ENCODE measurements at regions not wholly inside any gene's neighbourhood (a gene's known extent, or its start where the extent isn't known, plus 50 kb on each side); places are given as distances from the start of the nearest gene placed in this dataset.

- H3K9me3 ChIP-seq (ENCODE audit: control insufficient read depth, insufficient read depth, low read length) = no peaks in the 10 kb centered on the region
- H3K4me3 ChIP-seq (ENCODE audit: low read length) = no peak overlapping the region
- H3K36me3 ChIP-seq (ENCODE audit: control insufficient read depth, insufficient read depth, low read length) = no peaks in the 10 kb centered on the region
- no peak for TF ChIP-seq CTCF (IDR thresholded peaks at IDR 0.05)
- no peaks in the 10 kb centered on the region for H3K4me1 Mint-ChIP-seq
- no peaks in the 10 kb centered on the region for H3K27me3 ChIP-seq (ENCODE audit: control insufficient read depth, insufficient read depth, low read length)
- H3K27ac ChIP-seq (ENCODE audit: low read length) = no peak overlapping the region
- H3K27ac Mint-ChIP-seq = no peak overlapping the region
- no peaks in the 10 kb centered on the region for H3K4me1 ChIP-seq (ENCODE audit: control insufficient read depth, insufficient read depth, low read length)
- WGBS (ENCODE audit: insufficient coverage) = 100% methylated on average over 1 of the region's 1 CpG
- H3K9me3 Mint-ChIP-seq = no peaks in the 10 kb centered on the region
- intact Hi-C loops (cut with micrococcal nuclease) = no loop called here
- H3K36me3 Mint-ChIP-seq = no peaks in the 10 kb centered on the region
- no peak overlapping the region for H3K4me3 Mint-ChIP-seq
- DNase-seq = no peak
- ATAC-seq = no peak
- no peaks in the 10 kb centered on the region for H3K27me3 Mint-ChIP-seq (ENCODE audit: low read depth in 2 of 2)
These were observed 244.2 kb upstream of the CCDC196 start for GRCh38 chr14:66242001-66242400.

- intact Hi-C loops (cut with micrococcal nuclease) = no loop called here
- DNase-seq (no peak), ATAC-seq (no peak)
- Mint-ChIP-seq H3K4me3 (no peak overlapping the region), H3K9me3 (no peaks in the 10 kb centered on the region), H3K27me3 (ENCODE audit: low read depth in 2 of 2) (peaks cover 0 to 7% of the 10 kb centered on the region in 2 donors), H3K27ac (no peak overlapping the region), H3K4me1 (no peaks in the 10 kb centered on the region), H3K36me3 (no peaks in the 10 kb centered on the region)
- no peak overlapping the region for H3K27ac ChIP-seq (ENCODE audit: low read length)
- H3K4me1 ChIP-seq (ENCODE audit: control insufficient read depth, insufficient read depth, low read length) = no peaks in the 10 kb centered on the region
- WGBS (ENCODE audit: insufficient coverage) = 94% methylated on average over 5 of the region's 5 CpGs
- H3K9me3 ChIP-seq (ENCODE audit: control insufficient read depth, insufficient read depth, low read length) = no peaks in the 10 kb centered on the region
- H3K27me3 ChIP-seq (ENCODE audit: control insufficient read depth, insufficient read depth, low read length) = no peaks in the 10 kb centered on the region
- H3K4me3 ChIP-seq (ENCODE audit: low read length) = no peak overlapping the region
- no peak for TF ChIP-seq CTCF (IDR thresholded peaks at IDR 0.05)
- H3K36me3 ChIP-seq (ENCODE audit: control insufficient read depth, insufficient read depth, low read length) = no peaks in the 10 kb centered on the region
These were observed 241.3 kb upstream of the CCDC196 start for GRCh38 chr14:66244834-66245233.

- Mint-ChIP-seq H3K4me1 (no peaks in the 10 kb centered on the region), H3K9me3 (peaks cover 0 to 6% of the 10 kb centered on the region in 2 donors), H3K27me3 (ENCODE audit: low read depth in 2 of 2) (peaks cover 0 to 10% of the 10 kb centered on the region in 2 donors), H3K27ac (no peak overlapping the region), H3K4me3 (no peak overlapping the region), H3K36me3 (no peaks in the 10 kb centered on the region)
- H3K27me3 ChIP-seq (ENCODE audit: control insufficient read depth, insufficient read depth, low read length) = no peaks in the 10 kb centered on the region
- DNase-seq (no peak), ATAC-seq (no peak)
- no peak overlapping the region for H3K4me3 ChIP-seq (ENCODE audit: low read length)
- 80% methylated on average over 3 of the region's 4 CpGs for WGBS (ENCODE audit: insufficient coverage)
- H3K27ac ChIP-seq (ENCODE audit: low read length) = no peak overlapping the region
- intact Hi-C loops (cut with micrococcal nuclease) = no loop called here
- TF ChIP-seq CTCF (IDR thresholded peaks at IDR 0.05) = no peak
- no peaks in the 10 kb centered on the region for H3K36me3 ChIP-seq (ENCODE audit: control insufficient read depth, insufficient read depth, low read length)
- H3K9me3 ChIP-seq (ENCODE audit: control insufficient read depth, insufficient read depth, low read length) = no peaks in the 10 kb centered on the region
- H3K4me1 ChIP-seq (ENCODE audit: control insufficient read depth, insufficient read depth, low read length) = no peaks in the 10 kb centered on the region
These were observed 238.4 kb upstream of the CCDC196 start for GRCh38 chr14:66247662-66248193.

- DNase-seq (no peak), ATAC-seq (no peak)
- Histone ChIP-seq H3K9me3 (ENCODE audit: control insufficient read depth, insufficient read depth, low read length) (no peaks in the 10 kb centered on the region), H3K27ac (ENCODE audit: low read length) (no peak overlapping the region), H3K27me3 (ENCODE audit: control insufficient read depth, insufficient read depth, low read length) (no peaks in the 10 kb centered on the region), H3K36me3 (ENCODE audit: control insufficient read depth, insufficient read depth, low read length) (no peaks in the 10 kb centered on the region), H3K4me1 (ENCODE audit: control insufficient read depth, insufficient read depth, low read length) (no peaks in the 10 kb centered on the region), H3K4me3 (ENCODE audit: low read length) (no peak overlapping the region)
- intact Hi-C loops (cut with micrococcal nuclease) = no loop called here
- no peaks in the 10 kb centered on the region for H3K4me1 Mint-ChIP-seq
- TF ChIP-seq CTCF (IDR thresholded peaks at IDR 0.05) = no peak
- H3K27ac Mint-ChIP-seq = no peak overlapping the region
- peaks cover 0 to 10% of the 10 kb centered on the region in 2 donors for H3K27me3 Mint-ChIP-seq (ENCODE audit: low read depth in 2 of 2)
- WGBS (ENCODE audit: insufficient coverage) = 84% methylated on average over 2 of the region's 2 CpGs
- H3K9me3 Mint-ChIP-seq = peaks cover 0 to 6% of the 10 kb centered on the region in 2 donors
- H3K36me3 Mint-ChIP-seq = no peaks in the 10 kb centered on the region
- H3K4me3 Mint-ChIP-seq = no peak overlapping the region
These were observed 237.9 kb upstream of the CCDC196 start for GRCh38 chr14:66248256-66248655.

All from natural killer cell (primary cell).